GM18520 (cell line): ENCODE measurements at regions not wholly inside any gene's neighbourhood (a gene's known extent, or its start where the extent isn't known, plus 50 kb on each side); places are given as distances from the start of the nearest gene placed in this dataset.
"Not testable (repeated sequence)": the region's sequence is repeated elsewhere in the genome, so short reads cannot be mapped to it uniquely, and the experiment has no call there.

Experiments used
- ATAC-seq: cut with Tn5 transposase; IDR thresholded peaks from one replicate; pipeline ENCODE4 v1.9.1; 2021; ENCODE audit not compliant: unreplicated experiment

GRCh38 chr2:82790206-82791021 is 1668.7 kb downstream of the SUCLG1 start:
- no peak for ATAC-seq

GRCh38 chr2:82789851-82790205 is 1669.3 kb downstream of the SUCLG1 start:
- no peak for ATAC-seq

- no peak for ATAC-seq
Observed at GRCh38 chr2:82781176-82781915, 1677.7 kb downstream of the SUCLG1 start.

GRCh38 chr2:82780050-82780449 is 1679.0 kb downstream of the SUCLG1 start:
- no peak for ATAC-seq

GRCh38 chr2:82752396-82752795 is 1706.7 kb downstream of the SUCLG1 start:
- no peak for ATAC-seq

GRCh38 chr2:82748653-82749052 is 1710.4 kb downstream of the SUCLG1 start:
- no peak for ATAC-seq

- no peak for ATAC-seq
Observed at GRCh38 chr2:82740527-82740926, 1718.6 kb downstream of the SUCLG1 start.

GRCh38 chr2:82737965-82738364 is 1721.1 kb downstream of the SUCLG1 start:
- not testable (repeated sequence) for ATAC-seq

GRCh38 chr2:82735336-82735735 is 1723.7 kb downstream of the SUCLG1 start:
- ATAC-seq, result no peak

- no peak for ATAC-seq
Observed at GRCh38 chr2:82731824-82732223, 1727.3 kb downstream of the SUCLG1 start.

- ATAC-seq, result no peak
Observed at GRCh38 chr2:82730811-82731210, 1728.3 kb downstream of the SUCLG1 start.

GRCh38 chr2:82728090-82728489 is 1731.0 kb downstream of the SUCLG1 start:
- ATAC-seq, result no peak

GRCh38 chr2:82708681-82709080 is 1750.4 kb downstream of the SUCLG1 start:
- no peak for ATAC-seq

GRCh38 chr2:82697231-82697630 is 1761.8 kb downstream of the SUCLG1 start:
- ATAC-seq, result no peak

GRCh38 chr2:82694431-82694830 is 1764.6 kb downstream of the SUCLG1 start:
- no peak for ATAC-seq

GRCh38 chr2:82690757-82691411 is 1768.2 kb downstream of the SUCLG1 start:
- no peak for ATAC-seq

GRCh38 chr2:82675186-82675585 is 1783.9 kb downstream of the SUCLG1 start:
- ATAC-seq, result no peak

GRCh38 chr2:82674652-82675051 is 1784.4 kb downstream of the SUCLG1 start:
- ATAC-seq, result no peak

GRCh38 chr2:82667491-82667890 is 1791.6 kb downstream of the SUCLG1 start:
- ATAC-seq, result no peak

- ATAC-seq, result no peak
Observed at GRCh38 chr2:82665691-82666090, 1793.4 kb downstream of the SUCLG1 start.

- ATAC-seq, result no peak
Observed at GRCh38 chr2:82657106-82657505, 1802.0 kb downstream of the SUCLG1 start.

- no peak for ATAC-seq
Observed at GRCh38 chr2:82656420-82656819, 1802.7 kb downstream of the SUCLG1 start.
